NCI-H2029 treated with DMSO at 0.1 percent for 48 hours (cell line): ENCODE measurements at regions not wholly inside any gene's neighbourhood (a gene's known extent, or its start where the extent isn't known, plus 50 kb on each side); places are given as distances from the start of the nearest gene placed in this dataset.
"Not testable (repeated sequence)": the region's sequence is repeated elsewhere in the genome, so short reads cannot be mapped to it uniquely, and the experiment has no call there.

ENCODE experiments used
- DNase-seq: peaks from one replicate; lab custom pipeline; 2025; lab: John Stamatoyannopoulos, UW

DNA sequence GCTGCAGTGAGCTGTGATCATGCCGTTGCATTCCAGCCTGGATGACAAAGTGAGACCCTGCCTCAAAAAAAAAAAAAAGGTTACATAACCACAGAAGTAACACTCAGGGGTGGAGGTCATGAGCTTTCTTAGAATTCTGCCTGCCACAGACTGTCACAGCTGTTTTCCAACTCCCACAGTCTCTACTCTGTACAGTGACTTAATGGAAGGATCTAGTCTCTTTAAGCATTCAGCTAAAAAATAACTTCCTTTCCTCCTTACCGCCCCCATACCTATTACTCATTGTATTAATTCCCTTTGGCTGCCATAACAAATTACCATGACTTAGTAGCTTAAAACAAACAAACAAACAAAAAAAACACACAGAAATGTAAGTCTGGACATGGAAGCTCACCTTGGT lies 99.6 kb upstream of the UBE2E1 start:
- no peak for DNase-seq

DNA sequence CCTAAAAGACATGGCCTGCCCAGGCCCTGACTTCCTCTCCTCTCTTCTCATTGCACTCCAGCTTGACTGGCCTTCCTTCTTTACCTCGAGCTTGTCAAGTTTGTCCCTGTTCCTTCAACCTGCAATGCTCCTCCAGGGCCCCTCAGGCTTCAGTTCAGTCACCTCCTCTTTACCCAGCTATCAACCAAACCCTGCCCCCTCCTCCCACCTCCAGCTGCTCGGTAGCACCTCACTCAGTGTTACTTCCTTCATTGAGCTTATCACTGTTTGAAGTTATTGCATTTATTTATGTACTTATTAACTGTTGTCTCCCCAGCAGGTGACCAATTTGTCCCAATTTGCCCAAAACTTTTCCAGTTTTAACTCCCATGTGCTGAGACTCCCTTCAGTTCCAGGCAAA lies 95.8 kb upstream of the UBE2E1 start:
- DNase-seq: no peak

DNA sequence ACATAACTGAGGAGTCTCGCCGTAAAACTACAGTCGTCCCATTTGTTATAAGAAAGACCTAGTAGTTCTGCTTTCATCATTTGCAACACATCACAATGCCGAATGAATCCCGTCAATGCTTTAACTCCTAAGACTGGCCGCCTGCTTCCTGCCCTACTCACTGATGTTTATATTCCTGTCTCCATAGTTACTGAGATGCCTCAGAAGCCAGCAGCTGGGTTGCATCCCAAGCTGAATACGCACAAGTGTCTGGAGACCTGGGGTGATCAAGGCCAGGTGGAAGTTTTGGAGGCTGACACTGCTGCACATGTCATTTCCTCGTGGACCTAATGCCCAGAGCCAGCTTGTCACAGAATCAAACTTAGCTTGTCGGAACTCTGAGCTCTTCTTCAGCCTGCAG lies 95.2 kb upstream of the UBE2E1 start:
- no peak for DNase-seq

GRCh38 chr3:23711916-23712494 lies 93.8 kb upstream of the UBE2E1 start:
- no peak for DNase-seq

DNA sequence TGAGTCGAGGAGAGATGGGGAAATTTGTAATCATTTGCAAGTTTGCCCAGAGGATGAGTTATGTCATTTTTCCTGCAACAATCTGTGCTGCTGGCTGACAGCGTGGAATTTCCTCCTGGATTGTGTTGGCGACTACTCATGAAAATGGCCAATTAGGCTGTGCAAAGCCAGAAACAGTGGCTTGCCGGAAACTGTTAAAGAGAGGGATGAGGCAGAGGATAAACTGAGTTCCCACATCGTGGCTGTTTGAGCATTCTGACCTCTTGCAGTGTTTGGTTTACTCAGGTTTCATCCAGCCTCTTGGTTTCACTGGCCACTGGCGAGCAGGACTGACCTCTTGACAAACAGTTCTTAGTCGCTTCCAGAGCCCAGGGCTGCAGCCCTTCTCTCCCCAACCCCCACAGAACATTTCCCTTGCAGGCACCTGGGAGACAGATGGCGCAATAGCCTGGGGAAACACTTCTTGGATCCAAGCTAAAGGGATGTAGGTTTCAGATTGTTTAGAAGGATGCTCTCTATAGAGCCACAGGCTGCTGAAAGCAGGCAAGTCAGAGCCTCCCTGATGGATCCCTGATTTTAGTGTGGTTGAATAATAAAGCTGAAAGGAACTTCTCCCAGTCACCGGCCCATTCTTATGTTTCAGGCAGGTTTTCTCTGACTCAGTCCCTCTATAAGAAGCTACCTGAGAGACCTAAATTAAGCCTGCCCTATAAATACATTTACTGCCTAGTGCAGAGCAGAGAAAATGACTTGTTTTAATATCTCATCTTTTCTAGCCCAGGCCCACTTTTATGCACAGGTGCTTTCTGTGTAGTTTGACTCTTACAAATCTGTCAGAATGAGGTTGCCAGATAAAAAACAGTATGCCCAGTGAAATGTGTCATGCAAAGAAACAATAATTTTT lies 92.8 kb upstream of the UBE2E1 start:
- peak; percentile 34 for DNase-seq

DNA sequence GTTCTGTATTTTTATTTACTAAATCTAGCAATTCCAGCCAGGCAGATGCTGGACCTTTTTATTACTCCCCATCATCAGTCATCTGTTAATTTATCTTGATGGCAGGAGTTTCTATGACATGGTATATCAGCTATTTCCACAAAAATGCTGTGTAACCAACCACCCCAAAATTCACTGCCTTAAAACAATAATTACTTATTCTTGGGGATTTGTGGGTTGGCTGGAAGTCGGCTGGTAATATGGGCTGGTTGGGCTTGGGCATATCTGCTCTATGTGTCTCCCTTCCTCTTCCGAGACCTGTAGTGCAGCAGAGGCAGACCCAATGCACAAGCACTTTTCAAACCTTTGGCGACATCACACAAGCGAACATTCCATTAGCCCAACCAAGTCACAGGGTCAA lies 92.1 kb upstream of the UBE2E1 start:
- no peak for DNase-seq

- DNase-seq: no peak
Measured at GRCh38 chr3:23720059-23720458, 85.7 kb upstream of the UBE2E1 start.

- no peak for DNase-seq
Measured at GRCh38 chr3:23720885-23721284, 84.9 kb upstream of the UBE2E1 start.

DNA sequence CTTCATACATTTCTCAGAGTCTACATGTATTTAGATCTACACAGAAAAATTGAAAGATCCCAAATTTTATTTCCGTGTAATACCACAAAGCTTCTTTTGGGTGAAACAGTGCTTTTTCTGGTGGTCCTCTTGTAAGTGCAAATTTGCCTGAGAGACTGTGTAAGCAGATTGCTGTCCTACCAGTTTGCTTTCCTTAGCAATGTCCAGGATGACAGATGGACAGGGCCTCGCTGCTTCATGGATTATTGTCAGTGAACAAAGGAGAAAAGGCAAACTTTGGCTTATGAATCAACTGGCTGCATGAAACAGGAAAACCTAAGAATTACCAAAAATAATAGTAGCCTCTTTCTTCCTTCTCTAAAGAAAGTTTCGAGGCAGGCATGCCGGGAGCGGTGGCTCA lies 82.6 kb upstream of the UBE2E1 start:
- no peak for DNase-seq

DNA sequence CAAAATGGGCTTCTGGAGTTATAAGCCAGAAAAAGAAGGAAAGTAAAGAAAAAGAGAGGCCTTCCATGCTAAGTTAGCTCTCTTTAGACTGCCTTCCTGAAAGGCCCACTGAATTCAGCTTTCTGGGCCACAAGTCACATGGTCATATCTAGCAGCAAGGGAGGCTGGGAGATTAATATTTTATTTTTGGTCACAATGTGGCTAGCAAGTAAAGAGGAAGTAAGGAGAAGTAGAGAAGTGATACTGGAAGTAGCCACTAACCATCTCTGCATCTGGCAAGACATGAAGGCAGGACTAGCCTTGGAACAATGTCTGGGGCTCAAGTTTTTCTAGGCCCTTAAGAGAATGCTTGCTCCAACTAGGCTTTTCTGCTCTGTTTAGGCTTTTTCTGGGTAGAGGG lies 81.8 kb upstream of the UBE2E1 start:
- no peak for DNase-seq

DNA sequence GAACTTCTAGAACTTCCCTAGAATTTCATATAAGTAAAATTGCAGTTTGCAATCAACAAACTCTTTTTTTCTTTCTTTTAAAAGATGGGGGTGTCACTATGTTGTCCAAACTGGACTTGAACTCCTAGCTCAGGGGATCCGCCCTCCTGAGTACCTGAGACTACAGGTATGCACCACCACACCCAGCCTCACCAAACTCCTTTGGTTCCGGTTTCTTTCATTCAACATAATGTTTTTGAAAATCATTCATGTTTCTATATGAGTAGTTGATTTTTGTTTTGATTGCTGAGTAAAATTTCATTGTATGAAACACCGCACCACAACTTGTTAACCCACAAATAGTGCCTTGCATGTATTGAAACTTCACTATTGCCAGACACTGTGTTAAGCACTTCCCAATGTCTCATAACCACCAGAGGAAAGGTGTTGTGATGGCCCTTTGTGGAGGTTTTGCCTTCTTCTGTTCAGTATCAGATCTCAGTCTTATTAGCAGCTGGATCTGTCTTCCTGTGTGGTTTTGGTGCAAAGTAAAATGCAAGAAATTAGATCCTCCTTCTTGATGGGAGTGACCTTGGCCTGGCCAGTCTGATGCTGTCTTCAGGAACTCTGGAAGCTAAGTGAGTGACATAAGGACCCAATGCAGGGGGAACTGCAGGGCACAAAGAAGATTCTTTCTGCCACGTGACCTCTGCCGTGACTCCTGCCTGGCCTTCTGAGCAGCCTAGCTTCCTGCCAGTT lies 78.8 kb upstream of the UBE2E1 start:
- no peak for DNase-seq

DNA sequence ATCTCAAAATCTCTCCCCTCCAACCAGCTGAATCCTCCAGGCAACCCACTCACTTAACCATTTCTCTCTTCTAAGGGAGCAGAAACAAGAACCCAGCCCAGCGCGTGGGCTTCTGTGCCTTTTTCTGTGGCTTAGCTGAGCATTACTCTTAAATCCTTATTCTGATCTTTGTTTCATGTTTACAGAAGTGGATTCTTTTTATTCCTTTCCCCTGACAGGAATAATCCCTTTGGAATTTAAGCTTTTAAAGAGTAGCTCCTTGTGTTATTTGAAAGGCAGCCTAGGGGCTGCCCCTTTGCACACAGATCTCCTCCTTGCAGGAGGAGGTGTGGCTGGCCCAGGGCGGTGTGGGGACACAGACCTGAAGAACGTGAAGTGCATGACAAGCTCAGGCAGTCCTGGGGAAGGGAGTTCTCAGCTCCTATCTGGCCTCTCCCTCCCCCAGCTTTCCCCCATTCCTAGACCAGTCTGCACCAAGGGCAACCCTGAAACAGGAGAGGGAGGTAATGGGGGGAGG lies 77.1 kb upstream of the UBE2E1 start:
- DNase-seq: no peak

DNA sequence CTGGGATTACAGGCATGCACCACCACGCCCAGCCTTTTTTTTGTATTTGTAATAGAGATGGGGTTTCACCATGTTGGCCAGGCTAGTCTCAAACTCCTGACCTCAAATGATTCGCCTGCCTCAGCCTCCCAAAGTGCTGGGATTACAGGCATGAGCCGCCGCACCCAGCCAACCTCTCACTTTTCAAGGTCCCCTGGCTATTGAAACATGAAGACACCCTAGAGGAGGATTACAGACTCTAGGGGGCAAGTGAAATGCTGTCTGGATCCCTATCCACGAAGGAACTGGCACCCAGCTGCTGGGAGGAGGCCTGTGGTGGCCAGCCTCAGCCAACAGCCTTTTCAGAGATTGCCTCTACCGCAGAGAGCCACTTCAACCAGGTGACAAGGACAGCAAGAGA lies 76.4 kb upstream of the UBE2E1 start:
- DNase-seq: not testable (repeated sequence)

- DNase-seq: no peak
Measured at GRCh38 chr3:23734481-23734880, 71.3 kb upstream of the UBE2E1 start.

DNA sequence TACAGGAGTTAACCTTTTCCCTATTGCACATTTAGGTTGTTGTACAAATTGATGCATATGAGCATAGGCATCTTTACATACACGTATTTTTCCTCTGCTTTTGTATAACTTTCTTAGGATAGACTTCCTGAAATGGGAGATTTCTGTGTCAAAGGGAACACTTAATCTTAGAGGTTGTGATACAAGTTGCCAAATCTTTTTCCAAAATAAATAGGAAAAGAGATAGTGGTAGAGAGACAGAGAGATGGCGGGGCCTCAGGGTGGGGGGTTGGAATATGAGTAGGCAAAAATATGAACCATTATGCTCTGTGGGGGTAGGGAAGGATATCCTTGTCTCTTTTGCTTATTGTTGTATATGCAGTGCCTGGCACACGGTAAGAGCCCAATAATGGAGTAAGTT lies 70.7 kb upstream of the UBE2E1 start:
- no peak for DNase-seq

- DNase-seq: no peak
Measured at GRCh38 chr3:23735535-23736326, 70.0 kb upstream of the UBE2E1 start.

DNA sequence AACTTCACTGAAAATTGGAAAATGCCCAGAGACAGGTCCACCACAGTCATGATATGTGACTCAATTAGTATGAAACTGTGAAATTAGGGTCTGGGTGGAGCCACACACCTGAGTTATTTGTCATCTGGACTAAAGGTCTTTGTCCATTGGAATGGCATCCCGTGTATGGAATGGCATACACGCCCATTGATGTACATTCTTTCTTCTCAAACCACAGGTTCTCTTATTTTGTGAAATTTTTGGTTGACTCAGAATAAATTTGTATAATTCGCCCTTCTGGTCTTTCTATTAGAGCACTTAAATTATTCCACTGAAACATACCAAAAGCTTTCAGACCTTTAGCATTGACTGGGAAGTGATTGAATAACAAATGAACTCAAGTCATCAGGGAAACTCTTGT lies 66.8 kb upstream of the UBE2E1 start:
- no peak for DNase-seq

DNA sequence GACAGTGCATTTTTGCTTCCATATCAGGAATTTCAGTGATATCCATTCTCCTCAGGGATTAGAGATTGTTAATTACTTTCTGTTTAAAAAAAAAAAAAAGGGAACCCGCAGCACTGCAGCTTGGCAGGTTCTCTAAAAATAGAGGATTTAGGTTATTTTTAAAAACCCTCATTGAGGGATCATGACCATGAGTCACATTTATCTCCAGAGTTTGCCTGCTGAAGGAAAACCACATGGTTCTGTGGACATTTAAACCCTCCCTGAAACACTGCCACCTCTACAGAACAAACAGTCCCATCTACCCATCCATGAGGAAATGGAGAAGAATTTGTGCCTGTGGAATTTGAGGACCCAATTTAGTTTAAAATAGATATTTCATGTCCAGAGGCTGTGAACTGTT lies 66.2 kb upstream of the UBE2E1 start:
- DNase-seq: no peak

DNA sequence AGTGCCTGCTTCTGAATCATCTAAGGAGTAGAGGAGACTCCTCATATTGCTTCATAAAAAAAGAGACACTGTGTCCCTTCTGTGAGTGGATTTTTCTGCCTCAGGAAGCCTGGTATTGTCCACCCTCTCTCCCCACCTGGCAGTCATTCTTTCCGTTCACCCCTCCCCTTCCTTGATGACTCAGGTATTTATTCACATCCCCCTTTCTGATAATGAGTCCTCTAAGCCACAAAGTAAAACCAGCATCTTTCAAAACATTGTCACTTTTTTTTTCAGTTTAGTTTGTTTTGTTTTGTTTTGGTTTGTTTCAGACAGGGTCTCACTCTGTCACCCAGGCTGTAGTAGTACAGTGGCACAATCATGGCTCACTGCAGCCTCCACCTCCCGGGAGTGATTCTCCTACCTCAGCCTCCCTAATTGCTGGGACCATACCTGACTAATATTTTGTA lies 65.2 kb upstream of the UBE2E1 start:
- DNase-seq: no peak

- DNase-seq: peak; percentile 39
Measured at GRCh38 chr3:23741036-23741706, 64.6 kb upstream of the UBE2E1 start.

DNA sequence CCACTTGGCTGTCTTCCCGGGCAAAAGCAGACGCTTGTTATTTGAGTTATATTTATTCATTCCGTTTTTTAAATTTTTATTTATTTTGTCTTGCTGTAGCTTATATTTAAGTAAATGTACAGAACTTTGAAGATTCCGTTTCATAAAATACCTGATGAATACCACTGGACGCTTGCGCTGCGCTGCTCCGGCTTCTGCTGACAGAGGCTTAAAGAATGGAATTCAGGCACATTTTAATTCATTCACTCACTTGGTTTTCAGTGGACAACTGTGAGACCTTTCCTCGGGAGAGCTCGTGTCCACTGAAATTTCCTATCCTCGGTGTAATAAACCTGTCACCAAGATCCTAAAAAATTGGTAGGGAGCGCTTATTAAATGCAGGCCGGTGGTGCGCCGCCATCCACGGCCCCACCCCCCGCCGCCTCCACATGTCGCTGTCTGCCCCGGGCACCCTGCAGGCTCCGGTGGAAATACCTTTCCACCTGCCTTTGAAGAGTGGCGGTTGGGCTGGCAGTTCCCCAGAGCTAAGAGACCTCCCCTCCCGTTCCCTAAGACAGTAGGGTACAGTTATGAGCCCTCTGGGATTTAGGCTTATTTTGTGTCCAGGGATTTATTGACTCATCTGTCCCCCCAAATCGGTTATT lies 62.5 kb upstream of the UBE2E1 start:
- no peak for DNase-seq
